Endothelial cell of umbilical vein (primary cell): ENCODE measurements at regions not wholly inside any gene's neighbourhood (a gene's known extent, or its start where the extent isn't known, plus 50 kb on each side); places are given as distances from the start of the nearest gene placed in this dataset.

Source experiments
- BruUV-seq: library from RNA; stranded (reverse); fragments of 400-500 nt; replicated peaks from 2 replicates; lab custom pipeline; 2021; lab: Mats Ljungman, UMichigan
- CTCF ChIA-PET: fragments of 300-600, 350-600 bp; sonication (Branson Sonifier 250); formaldehyde crosslinking; loops from one replicate; lab custom pipeline; 2021; ENCODE audit warnings: antibody characterized with exemption, inconsistent platforms; lab: Charles Lee
- POLR2A ChIA-PET: fragments of 300-600, 350-600 bp; sonication (Branson Sonifier 250); formaldehyde crosslinking; loops from one replicate; lab custom pipeline; 2021; ENCODE audit warnings: antibody characterized with exemption, inconsistent platforms; lab: Charles Lee
- DNase-seq: peaks from one replicate; pipeline ENCODE4 v3.0.0-alpha.2; 2011; ENCODE audit warnings: low read depth, low spot score
- FAIRE-seq: peaks from 2 replicates; lab custom pipeline; 2011; peaks lifted over from hg19 to GRCh38; lab: Jason Lieb, UNC
- H2AFZ ChIP-seq: 2 replicates; pipeline ENCODE4 v1.6.0; 2012; ENCODE audit warnings: low read depth, low read length, control low read depth, inconsistent platforms
- H3K27ac ChIP-seq: 2 replicates; pipeline ENCODE4 v1.5.1; 2011; ENCODE audit warnings: low read depth, mild to moderate bottlenecking, control low read depth, low read length, moderate library complexity; ENCODE audit not compliant: insufficient read depth
- H3K27me3 ChIP-seq, 2 experiments: 2 replicates each; pipeline versions ENCODE4 v1.6.0 to v1.6.1; 2011; ENCODE audit warnings: low read length in 2 of 2, mixed read lengths in 1 of 2; ENCODE audit not compliant: control insufficient read depth in 2 of 2, insufficient read depth in 2 of 2
- H3K36me3 ChIP-seq, 2 experiments: 2 replicates in 1 of 2; 3 replicates in 1 of 2; pipeline ENCODE4 v1.5.1; 2011; ENCODE audit warnings: low read length in 2 of 2, mild to moderate bottlenecking in 1 of 2, moderate library complexity in 1 of 2; ENCODE audit not compliant: control insufficient read depth in 2 of 2, insufficient read depth in 2 of 2; ENCODE audit errors: extremely low read depth in 1 of 2
- H3K4me1 ChIP-seq: 3 replicates; pipeline ENCODE4 v1.5.1; 2011; ENCODE audit warnings: mild to moderate bottlenecking, low read length; ENCODE audit not compliant: control insufficient read depth, insufficient read depth; ENCODE audit errors: extremely low read depth
- H3K4me2 ChIP-seq: 2 replicates; pipeline ENCODE4 v1.6.1; 2011; ENCODE audit warnings: low read length, control low read depth, mixed read lengths; ENCODE audit not compliant: insufficient read depth
- H3K4me3 ChIP-seq, 3 experiments: fragments of 200-600 bp in 1 of 3; sonication (generic), shearing (Covaris generic) in 1 of 3; replicated peaks in 1 of 3; 2 replicates each; pipeline ENCODE4 v1.5.1; 2011 to 2016; ENCODE audit warnings: control low read depth in 3 of 3, low read length in 3 of 3, mild to moderate bottlenecking in 2 of 3, inconsistent platforms in 1 of 3, low read depth in 1 of 3, moderate library complexity in 1 of 3; ENCODE audit not compliant: insufficient read depth in 1 of 3
- H3K79me2 ChIP-seq: 2 replicates; pipeline ENCODE4 v1.6.0; 2012; ENCODE audit warnings: low read length, inconsistent platforms; ENCODE audit not compliant: control insufficient read depth, insufficient read depth
- H3K9ac ChIP-seq: replicated peaks from 2 replicates; pipeline ENCODE3; 2011; ENCODE audit warnings: low read length, control low read depth; ENCODE audit not compliant: insufficient read depth; ENCODE audit errors: extremely low read depth
- H3K9me1 ChIP-seq: replicated peaks from 3 replicates; pipeline ENCODE4 v1.6.0; 2011; ENCODE audit warnings: mild to moderate bottlenecking, low read length; ENCODE audit not compliant: control insufficient read depth, insufficient read depth; ENCODE audit errors: extremely low read depth
- H3K9me3 ChIP-seq: replicated peaks from 2 replicates; pipeline ENCODE4 v1.5.1; 2012; ENCODE audit warnings: low read length, inconsistent platforms; ENCODE audit not compliant: control insufficient read depth, insufficient read depth
- H4K20me1 ChIP-seq: replicated peaks from 2 replicates; pipeline ENCODE3; 2011; ENCODE audit warnings: mild to moderate bottlenecking, low read length; ENCODE audit not compliant: control insufficient read depth, insufficient read depth; ENCODE audit errors: extremely low read depth
- CTCF ChIP-seq, 2 donors: IDR thresholded peaks; 1 replicate in 1 of 2; 2 replicates in 1 of 2; pipeline ENCODE4 v1.5.1; 2011; ENCODE audit warnings: low read length in 2 of 2, mild to moderate bottlenecking in 2 of 2, moderate library complexity in 2 of 2, control low read depth in 1 of 2, inconsistent platforms in 1 of 2, low read depth in 1 of 2; ENCODE audit not compliant: insufficient read depth in 1 of 2; ENCODE audit errors: extremely low read depth in 1 of 2
- EZH2 ChIP-seq: IDR thresholded peaks from 2 replicates; pipeline ENCODE4 v1.6.1; 2012; ENCODE audit warnings: borderline replicate concordance, low read depth, mild to moderate bottlenecking, moderate library complexity, low read length, inconsistent platforms; ENCODE audit not compliant: severe bottlenecking
- FOS ChIP-seq: IDR thresholded peaks from 2 replicates; pipeline ENCODE4 v1.6.1; 2011; ENCODE audit warnings: mild to moderate bottlenecking, low read length, moderate library complexity, borderline replicate concordance; ENCODE audit not compliant: insufficient read depth
- GATA2 ChIP-seq: IDR thresholded peaks from 2 replicates; pipeline ENCODE4 v1.7.0; 2011; ENCODE audit warnings: low read depth, mild to moderate bottlenecking, moderate library complexity, mixed read lengths, low read length; ENCODE audit not compliant: insufficient read length, insufficient read depth
- JUN ChIP-seq: IDR thresholded peaks from 2 replicates; pipeline ENCODE4 v1.6.1; 2011; ENCODE audit warnings: borderline replicate concordance, low read depth; ENCODE audit not compliant: insufficient read length, insufficient read depth
- MAX ChIP-seq: IDR thresholded peaks from 2 replicates; pipeline ENCODE4 v1.6.1; 2011; ENCODE audit not compliant: insufficient read depth, insufficient read length
- MYC ChIP-seq: IDR thresholded peaks from one replicate; pipeline ENCODE4 v1.6.1; 2011; ENCODE audit warnings: mild to moderate bottlenecking, low read depth, low read length
- POLR2A ChIP-seq: IDR thresholded peaks from 2 replicates; pipeline ENCODE4 v1.6.1; 2012; ENCODE audit warnings: low read depth, mild to moderate bottlenecking, control low read depth, low read length
- POLR2AphosphoS5 ChIP-seq: IDR thresholded peaks from 2 replicates; pipeline ENCODE4 v1.6.1; 2012; ENCODE audit warnings: low read depth, mild to moderate bottlenecking, control low read depth, low read length, moderate library complexity; ENCODE audit not compliant: insufficient read depth
- dilution Hi-C: fragments of 300-500 bp; cut with MboI; formaldehyde crosslinking; loops from one replicate; pipeline ENCODE4 v1.15.0; 2019; ENCODE audit warnings: low sequenced_read_pairs; ENCODE audit not compliant: extremely low pct_ligation_motif_present
- intact Hi-C: fragments of 100-400 bp; cut with micrococcal nuclease; formaldehyde crosslinking; loops from one replicate; pipeline ENCODE4 v1.10.0; 2022

- POLR2A ChIA-PET, result no interaction called here
- H3K27ac ChIP-seq, result no peak overlapping the region
- no TSS peak for BruUV-seq
These were observed 596.1 kb downstream of the QKI start for GRCh38 chr6:164010441-164011103.

More at GRCh38 chr6:164010441-164011103, 596.1 kb downstream of the QKI start:
- Histone ChIP-seq H2AFZ (no peak overlapping the region), H3K27me3 (no peaks in the 10 kb centered on the region), H3K79me2 (no peaks in the 10 kb centered on the region), H3K9me1 (no peaks in the 10 kb centered on the region), H3K36me3 (no peaks in the 10 kb centered on the region), H3K4me3 (no peak overlapping the region), H3K9ac (no peak overlapping the region), H3K4me1 (peaks cover 1% of the 10 kb centered on the region), H3K4me2 (no peak overlapping the region), H3K9me3 (no peaks in the 10 kb centered on the region), H4K20me1 (no peaks in the 10 kb centered on the region)
- DNase-seq, result no peak
- TF ChIP-seq GATA2, result no peak
- TF ChIP-seq JUN, result no peak
- TF ChIP-seq POLR2A, result no peak
- TF ChIP-seq CTCF (IDR thresholded peaks at IDR 0.05; ENCODE audit: extremely low read depth in 1 of 2, insufficient read depth in 1 of 2, low read depth in 1 of 2, low read length in 2 of 2), result no peak
- no peak for TF ChIP-seq EZH2
- TF ChIP-seq MYC, result no peak
- TF ChIP-seq POLR2AphosphoS5, result no peak
- no peak for TF ChIP-seq MAX
- TF ChIP-seq FOS, result no peak
- intact Hi-C loops (no loop called here), dilution Hi-C loops (no loop called here)
- FAIRE-seq, result no peak
- CTCF ChIA-PET, result no interaction called here
